ENCODE measurements at regions not wholly inside any gene's neighbourhood (a gene's known extent, or its start where the extent isn't known, plus 50 kb on each side); places are given as distances from the start of the nearest gene placed in this dataset.

GRCh38 chr1:103162360-103162759, 54.0 kb upstream of the COL11A1 start:
- Histone ChIP-seq H3K79me2 (ENCODE audit: insufficient read depth, low read length) (no peaks in the 10 kb centered on the region), H3K36me3 (ENCODE audit: control insufficient read depth in 1 of 2, insufficient read depth in 2 of 2, low read length in 2 of 2) (no peaks in the 10 kb centered on the region), H3K27ac (ENCODE audit: low read depth, low read length) (no peak overlapping the region), H3K9me3 (ENCODE audit: control insufficient read depth in 1 of 2, insufficient read depth in 1 of 2, low read depth in 1 of 2, low read length in 2 of 2) (no peaks in the 10 kb centered on the region), H3K4me3 (replicated peaks in 1 of 2; ENCODE audit: low read depth in 1 of 2, low read length in 2 of 2) (no peak overlapping the region), H2AFZ (ENCODE audit: low read depth, low read length, poor library complexity, severe bottlenecking) (no peak overlapping the region), H3K4me2 (ENCODE audit: low read length) (no peak overlapping the region), H3K9me2 (ENCODE audit: insufficient read depth) (no peaks in the 10 kb centered on the region), H3K27me3 (ENCODE audit: insufficient read depth, low read length) (no peaks in the 10 kb centered on the region), H4K20me1 (ENCODE audit: insufficient read depth) (no peaks in the 10 kb centered on the region), H3K4me1 (ENCODE audit: control insufficient read depth in 1 of 2, insufficient read depth in 2 of 2, low read length in 2 of 2) (no peaks in the 10 kb centered on the region), H3K9ac (ENCODE audit: low read length) (no peak overlapping the region)
- intact Hi-C loops (cut with micrococcal nuclease): no loop called here
- ATAC-seq (no peak), DNase-seq (ENCODE audit: low read depth, low spot score) (no peak)
- POLR2A ChIA-PET: no interaction called here
- BruUV-seq (replicated peaks): no TSS peak
- CTCF ChIA-PET: no interaction called here
- no peak for TF ChIP-seq POLR2AphosphoS5 (IDR thresholded peaks at IDR 0.05; ENCODE audit: low read depth, low read length)
- RAD21 ChIA-PET (ENCODE audit: low non-redundant PET in 1 of 2, low total read pairs in 2 of 2, uncharacterized antibody in 2 of 2, unreplicated experiment in 2 of 2): no interaction called here

- Histone ChIP-seq H3K27me3 (ENCODE audit: insufficient read depth, low read length) (no peaks in the 10 kb centered on the region), H3K9me3 (ENCODE audit: control insufficient read depth in 1 of 2, insufficient read depth in 1 of 2, low read depth in 1 of 2, low read length in 2 of 2) (no peaks in the 10 kb centered on the region), H3K9ac (ENCODE audit: low read length) (no peak overlapping the region), H2AFZ (ENCODE audit: low read depth, low read length, poor library complexity, severe bottlenecking) (no peak overlapping the region), H3K79me2 (ENCODE audit: insufficient read depth, low read length) (no peaks in the 10 kb centered on the region), H3K27ac (ENCODE audit: low read depth, low read length) (no peak overlapping the region), H3K4me1 (ENCODE audit: control insufficient read depth in 1 of 2, insufficient read depth in 2 of 2, low read length in 2 of 2) (no peaks in the 10 kb centered on the region), H3K9me2 (ENCODE audit: insufficient read depth) (no peaks in the 10 kb centered on the region), H3K36me3 (ENCODE audit: control insufficient read depth in 1 of 2, insufficient read depth in 2 of 2, low read length in 2 of 2) (no peaks in the 10 kb centered on the region), H4K20me1 (ENCODE audit: insufficient read depth) (no peaks in the 10 kb centered on the region), H3K4me2 (ENCODE audit: low read length) (no peak overlapping the region), H3K4me3 (replicated peaks in 1 of 2; ENCODE audit: low read depth in 1 of 2, low read length in 2 of 2) (no peak overlapping the region)
- DNase-seq (ENCODE audit: low read depth, low spot score): no peak
- ChIA-PET RAD21 (ENCODE audit: low non-redundant PET in 1 of 2, low total read pairs in 2 of 2, uncharacterized antibody in 2 of 2, unreplicated experiment in 2 of 2) (no interaction called here), CTCF (no interaction called here), POLR2A (no interaction called here)
- intact Hi-C loops (cut with micrococcal nuclease): no loop called here
- TF ChIP-seq EGR1 (IDR thresholded peaks at IDR 0.05; ENCODE audit: low read depth) (no peak), MAX (IDR thresholded peaks at IDR 0.05) (no peak), EZH2phosphoT487 (IDR thresholded peaks at IDR 0.05; ENCODE audit: borderline replicate concordance) (no peak), ATF3 (IDR thresholded peaks at IDR 0.05) (no peak), JUND (IDR thresholded peaks at IDR 0.05) (no peak), CTCF (IDR thresholded peaks at IDR 0.05 in 2 of 3, conservative IDR thresholded peaks at IDR 0.05 in 1 of 3; ENCODE audit: borderline replicate concordance in 1 of 3, insufficient read depth in 1 of 3, low read depth in 2 of 3, low read length in 2 of 3) (no peak), ELF1 (IDR thresholded peaks at IDR 0.05; ENCODE audit: borderline replicate concordance, low read depth) (no peak), CBX3 (IDR thresholded peaks at IDR 0.05; ENCODE audit: low read depth) (no peak), POLR2AphosphoS5 (IDR thresholded peaks at IDR 0.05; ENCODE audit: low read depth, low read length) (no peak), EZH2 (IDR thresholded peaks at IDR 0.05) (no peak), CEBPB (IDR thresholded peaks at IDR 0.05; ENCODE audit: low read depth) (no peak), POLR2A (IDR thresholded peaks at IDR 0.05; ENCODE audit: borderline replicate concordance, extremely low read depth, insufficient read depth, insufficient read length) (no peak), RAD21 (IDR thresholded peaks at IDR 0.05; ENCODE audit: low read depth) (no peak), ZBTB33 (IDR thresholded peaks at IDR 0.05; ENCODE audit: extremely low read depth, insufficient replicate concordance, low read length) (no peak), SP1 (IDR thresholded peaks at IDR 0.05; ENCODE audit: low read depth) (no peak), SRF (IDR thresholded peaks at IDR 0.05; ENCODE audit: low read depth) (no peak)
- no TSS peak for BruUV-seq (replicated peaks)
- ATAC-seq: no peak
These were observed 52.0 kb upstream of the COL11A1 start for GRCh38 chr1:103160281-103160680.

Measured in HCT116 (cell line).